BJ (cell line): ENCODE measurements at regions not wholly inside any gene's neighbourhood (a gene's known extent, or its start where the extent isn't known, plus 50 kb on each side); places are given as distances from the start of the nearest gene placed in this dataset.

Source experiments
- CTCF ChIA-PET: fragments of 350-600 bp; formaldehyde crosslinking; extraction: SDS; loops from one replicate; lab custom pipeline; 2021; ENCODE audit warnings: antibody characterized with exemption, inconsistent platforms; lab: Yijun Ruan, JAX
- POLR2A ChIA-PET: fragments of 300-600 bp; sonication (Branson Sonifier 250); formaldehyde crosslinking; extraction: SDS; loops from one replicate; lab custom pipeline; 2021; ENCODE audit warnings: antibody characterized with exemption; lab: Charles Lee
- DNase-seq: peaks from one replicate; pipeline ENCODE4 v3.0.0-alpha.2; 2011; ENCODE audit warnings: low read depth
- H3K27me3 ChIP-seq: 2 replicates; pipeline ENCODE4 v1.6.0; 2011; ENCODE audit warnings: low read length; ENCODE audit not compliant: control insufficient read depth, insufficient read depth
- H3K36me3 ChIP-seq: 2 replicates; pipeline ENCODE4 v1.5.1; 2011; ENCODE audit warnings: low read length; ENCODE audit not compliant: control insufficient read depth, insufficient read depth
- H3K4me3 ChIP-seq: 2 replicates; pipeline ENCODE4 v1.5.1; 2011; ENCODE audit warnings: low read depth, mild to moderate bottlenecking, control low read depth, low read length
- TF ChIP-seq, protein P1 (sequence below): IDR thresholded peaks from 2 replicates; pipeline ENCODE4 v1.5.1; 2011; ENCODE audit warnings: low read depth, mild to moderate bottlenecking, control low read depth, inconsistent platforms, low read length, moderate library complexity; ENCODE audit not compliant: insufficient read depth

DNA sequence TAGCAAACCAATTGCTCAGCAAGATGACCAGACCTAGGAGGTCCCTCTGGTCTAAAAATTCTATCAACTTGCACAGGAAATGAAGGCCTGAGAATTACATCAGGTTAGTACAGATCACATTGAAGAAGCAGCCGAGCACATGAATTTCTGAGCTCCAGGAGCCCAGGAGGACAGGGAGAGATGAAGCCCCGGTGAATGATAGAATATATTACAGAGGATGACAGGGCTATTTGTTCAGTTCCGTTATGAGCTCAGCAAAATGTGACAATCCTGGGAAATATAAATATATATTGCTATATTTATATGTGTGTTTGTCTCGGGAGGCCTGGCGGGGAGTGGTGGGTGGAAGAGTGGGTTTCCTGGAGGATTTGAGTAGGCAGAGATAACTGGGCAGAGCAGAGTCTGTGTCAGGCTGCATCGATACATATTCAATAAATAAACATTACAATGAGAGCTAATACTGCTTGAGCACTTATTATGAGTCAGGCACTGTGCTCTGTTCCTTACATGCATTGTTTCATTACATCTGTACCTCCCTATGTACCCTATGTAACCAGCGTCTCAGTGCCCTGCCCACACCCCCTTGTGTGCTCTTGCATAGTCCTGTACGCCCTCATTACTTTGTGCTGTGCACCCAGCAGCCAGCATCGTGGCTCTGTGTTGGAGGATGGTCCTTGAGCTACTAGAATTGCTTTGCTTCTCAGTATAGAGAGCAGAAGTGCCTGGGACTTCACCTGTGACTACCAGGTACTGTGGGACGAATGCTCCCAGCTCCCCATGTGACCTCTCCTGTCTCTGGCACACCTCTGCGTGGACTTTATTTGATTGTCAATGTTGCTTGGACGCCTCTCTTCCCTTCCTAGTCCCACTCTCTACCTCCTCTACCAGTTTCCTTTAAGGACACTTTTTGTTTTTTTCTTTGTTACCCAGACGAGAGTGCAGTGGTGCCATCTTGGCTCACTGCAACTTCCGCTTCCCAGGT lies 58.1 kb upstream of the KLF9 start:
- Histone ChIP-seq H3K27me3 (no peaks in the 10 kb centered on the region), H3K4me3 (no peak overlapping the region), H3K36me3 (no peaks in the 10 kb centered on the region)
- ChIA-PET CTCF (interaction anchor here (0.7 to 2.7 kb wide), 3 partner anchors 8 to 58 kb away, joined by 3 to 13 read pairs (median 5); partner anchors contain the start of gene KLF9), POLR2A (no interaction called here)
- no peak for DNase-seq
- TF ChIP-seq, protein P1, sequence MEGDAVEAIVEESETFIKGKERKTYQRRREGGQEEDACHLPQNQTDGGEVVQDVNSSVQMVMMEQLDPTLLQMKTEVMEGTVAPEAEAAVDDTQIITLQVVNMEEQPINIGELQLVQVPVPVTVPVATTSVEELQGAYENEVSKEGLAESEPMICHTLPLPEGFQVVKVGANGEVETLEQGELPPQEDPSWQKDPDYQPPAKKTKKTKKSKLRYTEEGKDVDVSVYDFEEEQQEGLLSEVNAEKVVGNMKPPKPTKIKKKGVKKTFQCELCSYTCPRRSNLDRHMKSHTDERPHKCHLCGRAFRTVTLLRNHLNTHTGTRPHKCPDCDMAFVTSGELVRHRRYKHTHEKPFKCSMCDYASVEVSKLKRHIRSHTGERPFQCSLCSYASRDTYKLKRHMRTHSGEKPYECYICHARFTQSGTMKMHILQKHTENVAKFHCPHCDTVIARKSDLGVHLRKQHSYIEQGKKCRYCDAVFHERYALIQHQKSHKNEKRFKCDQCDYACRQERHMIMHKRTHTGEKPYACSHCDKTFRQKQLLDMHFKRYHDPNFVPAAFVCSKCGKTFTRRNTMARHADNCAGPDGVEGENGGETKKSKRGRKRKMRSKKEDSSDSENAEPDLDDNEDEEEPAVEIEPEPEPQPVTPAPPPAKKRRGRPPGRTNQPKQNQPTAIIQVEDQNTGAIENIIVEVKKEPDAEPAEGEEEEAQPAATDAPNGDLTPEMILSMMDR = no peak

DNA sequence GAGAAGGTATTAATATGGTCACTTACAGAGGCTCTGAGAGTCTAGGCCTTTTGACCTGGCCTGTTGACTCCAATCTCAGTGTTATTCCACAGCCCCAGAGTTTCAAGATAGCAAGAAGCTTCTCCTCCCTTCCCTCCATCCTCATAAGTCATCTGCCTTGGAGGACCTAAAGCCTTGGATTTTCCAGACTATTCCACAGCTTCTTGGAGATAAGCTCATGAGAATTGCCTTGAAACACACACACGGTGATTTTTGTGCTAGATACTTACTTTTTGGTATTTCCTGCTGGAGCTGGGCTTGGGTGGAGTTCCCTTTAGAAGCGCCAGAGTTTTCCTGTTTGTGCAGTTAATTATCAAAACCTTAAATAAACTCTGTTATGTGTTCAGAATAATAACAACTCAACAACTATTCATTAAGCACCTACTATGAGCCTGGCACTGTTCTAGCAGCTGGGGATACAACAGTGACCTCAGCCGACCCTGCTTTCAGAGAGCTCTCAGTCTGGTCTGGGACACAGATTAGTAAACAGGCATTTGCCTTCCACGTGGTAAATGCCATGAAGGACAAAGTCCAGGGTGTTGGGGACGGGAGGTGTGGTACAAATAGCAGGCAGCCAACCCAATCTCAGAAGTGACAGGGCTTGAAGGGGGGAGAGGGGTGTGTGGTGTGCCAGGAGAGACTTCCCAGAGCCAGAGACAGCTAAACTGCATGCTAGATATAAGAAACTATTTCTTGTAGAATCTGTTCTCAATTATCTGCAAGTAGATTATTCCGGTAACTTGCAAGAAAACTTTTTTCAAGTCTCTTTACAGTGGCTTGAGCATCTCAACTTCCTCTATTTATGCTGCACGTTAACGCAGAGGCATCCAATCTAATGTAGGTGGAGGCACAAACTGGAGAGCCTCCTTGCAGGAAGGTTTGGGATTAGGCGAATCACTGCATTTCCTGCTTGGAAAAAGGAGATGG lies 55.9 kb upstream of the KLF9 start:
- POLR2A ChIA-PET = interaction anchor here (0.6 to 1.2 kb wide), 3 partner anchors 11 to 132 kb away, joined by 3 read pairs; no protein-coding TSS in a partner anchor
- no peaks in the 10 kb centered on the region for H3K27me3 ChIP-seq
- CTCF ChIA-PET = interaction anchor here (1.2 to 1.4 kb wide), 2 partner anchors 14 to 24 kb away, joined by 3 to 5 read pairs; no protein-coding TSS in a partner anchor
- H3K36me3 ChIP-seq = no peaks in the 10 kb centered on the region
- TF ChIP-seq, protein P1 = no peak
- H3K4me3 ChIP-seq = no peak overlapping the region
- no peak for DNase-seq

DNA sequence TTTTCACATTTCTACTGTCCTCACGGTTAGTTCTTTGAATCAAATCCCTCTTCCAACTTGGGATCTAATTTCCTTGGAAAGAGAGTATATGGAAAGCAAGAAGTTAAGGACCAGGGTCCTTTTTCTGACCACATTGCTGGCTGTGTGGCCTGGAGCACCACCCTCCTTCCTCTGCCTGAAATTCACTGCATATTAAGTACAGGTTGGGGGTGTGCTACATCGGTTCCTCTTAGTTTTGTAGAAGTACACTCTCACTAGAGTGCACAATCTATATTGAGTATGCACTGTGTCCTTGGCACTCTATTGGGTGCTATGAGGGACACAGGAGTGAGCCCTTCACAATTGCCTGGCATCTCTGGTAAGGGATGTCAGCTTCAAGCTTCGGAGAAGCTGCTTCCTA lies 53.8 kb upstream of the KLF9 start:
- TF ChIP-seq, protein P1 = no peak
- ChIA-PET CTCF (interaction anchor here (1.6 kb wide), 1 partner anchor 11 kb away, joined by 4 read pairs; no protein-coding TSS in a partner anchor), POLR2A (no interaction called here)
- Histone ChIP-seq H3K4me3 (no peak overlapping the region), H3K36me3 (no peaks in the 10 kb centered on the region), H3K27me3 (no peaks in the 10 kb centered on the region)
- DNase-seq = no peak

DNA sequence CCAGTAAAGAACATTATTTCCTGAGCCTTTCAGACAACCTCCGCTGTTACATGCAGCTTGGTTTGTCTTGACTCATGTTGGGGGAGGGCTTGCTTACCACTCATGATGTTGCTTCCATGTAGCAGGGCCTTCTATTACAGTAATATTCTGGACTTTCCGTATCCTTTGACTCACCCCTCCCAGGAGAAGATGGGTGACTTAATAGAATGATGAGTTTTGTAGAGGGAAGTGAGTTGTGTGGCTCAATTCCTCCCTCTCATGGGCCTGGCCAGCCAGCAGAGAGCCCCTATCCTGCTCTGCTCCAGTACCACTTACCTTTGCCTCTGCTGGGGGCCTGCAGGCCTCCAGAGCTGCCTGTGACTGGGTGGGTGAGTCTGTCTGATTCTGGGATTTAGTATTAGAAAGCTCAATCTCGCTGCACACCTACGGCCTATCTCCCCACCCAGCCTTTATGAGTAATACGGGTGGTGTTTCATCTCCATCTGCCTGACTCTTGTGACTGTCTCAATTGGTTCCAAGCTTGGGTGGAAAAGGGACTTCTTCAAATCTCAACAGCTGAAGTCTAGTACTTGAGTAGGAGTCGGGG lies 52.6 kb upstream of the KLF9 start:
- no peaks in the 10 kb centered on the region for H3K36me3 ChIP-seq
- ChIA-PET POLR2A (no interaction called here), CTCF (no interaction called here)
- no peak for DNase-seq
- no peaks in the 10 kb centered on the region for H3K27me3 ChIP-seq
- TF ChIP-seq, protein P1 = no peak
- H3K4me3 ChIP-seq = no peak overlapping the region
